GM12878 (cell line): ENCODE measurements at regions not wholly inside any gene's neighbourhood (a gene's known extent, or its start where the extent isn't known, plus 50 kb on each side); places are given as distances from the start of the nearest gene placed in this dataset.

Experiments
- ATAC-seq: fragments of 200-7000 bp; cut with Tn5 transposase; 3 replicates; pipeline ENCODE4 v1.9.1; 2020; ENCODE audit warnings: mild to moderate bottlenecking, moderate library complexity
- BruUV-seq: library from RNA; stranded (reverse); fragments of 400-500 nt; replicated peaks from 2 replicates; lab custom pipeline; 2021; lab: Mats Ljungman, UMichigan
- CTCF ChIA-PET: fragments of 300-600 bp; sonication (Branson Sonifier 250); formaldehyde crosslinking; extraction: SDS; loops from one replicate; lab custom pipeline; 2021; ENCODE audit warnings: inconsistent platforms; lab: Yijun Ruan, JAX
- POLR2A ChIA-PET: fragments of 350-600 bp; formaldehyde crosslinking; extraction: SDS; loops from one replicate; lab custom pipeline; 2021; ENCODE audit warnings: inconsistent platforms; lab: Charles Lee
- RAD21 ChIA-PET: fragments of 300-600 bp; sonication (Branson Sonifier 250); formaldehyde crosslinking; loops from one replicate; lab custom pipeline; 2023; ENCODE audit warnings: antibody characterized with exemption; ENCODE audit not compliant: unreplicated experiment; lab: Charles Lee
- SMC1A ChIA-PET: fragments of 300-600 bp; sonication (Branson Sonifier 250); formaldehyde crosslinking; loops from one replicate; lab custom pipeline; 2023; ENCODE audit not compliant: unreplicated experiment, uncharacterized antibody; lab: Charles Lee
- DNase-seq: peaks from one replicate; pipeline ENCODE4 v3.0.0-alpha.2; 2011; ENCODE audit warnings: low read depth, low spot score
- FAIRE-seq: peaks from 3 replicates; lab custom pipeline; 2011; peaks lifted over from hg19 to GRCh38; lab: Jason Lieb, UNC
- H2AFZ ChIP-seq: 2 replicates; pipeline ENCODE4 v1.6.0; 2011; ENCODE audit warnings: low read depth, low read length, control low read depth; ENCODE audit not compliant: control insufficient read depth
- H3K27ac ChIP-seq: 2 replicates; pipeline ENCODE4 v1.5.1; 2011; ENCODE audit warnings: control low read depth; ENCODE audit not compliant: control insufficient read depth, insufficient read depth
- H3K27me3 ChIP-seq, 2 experiments: replicated peaks in 1 of 2; 2 replicates each; pipeline versions ENCODE4 v1.6.0 to v1.6.1; 2011; ENCODE audit warnings: low read length in 1 of 2; ENCODE audit not compliant: control insufficient read depth in 2 of 2, insufficient read depth in 2 of 2
- H3K36me3 ChIP-seq, 2 experiments: 2 replicates each; pipeline ENCODE4 v1.5.1; 2011; ENCODE audit warnings: low read length in 1 of 2; ENCODE audit not compliant: control insufficient read depth in 2 of 2, insufficient read depth in 2 of 2
- H3K4me1 ChIP-seq: 2 replicates; pipeline ENCODE4 v1.6.1; 2011; ENCODE audit warnings: mild to moderate bottlenecking, low read length, moderate library complexity, mixed read lengths; ENCODE audit not compliant: control insufficient read depth, insufficient read depth
- H3K4me2 ChIP-seq: 2 replicates; pipeline ENCODE4 v1.6.0; 2011; ENCODE audit warnings: control low read depth; ENCODE audit not compliant: control insufficient read depth, insufficient read depth
- H3K4me3 ChIP-seq: fragments of 200-600 bp; sonication (generic); 2 replicates; pipeline ENCODE4 v1.5.1; 2016
- H3K79me2 ChIP-seq: 2 replicates; pipeline ENCODE4 v1.6.0; 2011; ENCODE audit warnings: low read length; ENCODE audit not compliant: control insufficient read depth, insufficient read depth
- H3K9ac ChIP-seq: 2 replicates; pipeline ENCODE4 v1.8.0; 2011; ENCODE audit warnings: low read length, control low read depth, mixed read lengths; ENCODE audit not compliant: control insufficient read depth, insufficient read depth
- H3K9me3 ChIP-seq: replicated peaks from 3 replicates; pipeline ENCODE4 v1.5.1; 2011; ENCODE audit warnings: mild to moderate bottlenecking, low read length; ENCODE audit not compliant: control insufficient read depth, insufficient read depth
- H4K20me1 ChIP-seq: 2 replicates; pipeline ENCODE4 v1.6.0; 2011; ENCODE audit not compliant: control insufficient read depth, insufficient read depth
- LARP7 ChIP-seq: fragments of 450-650 bp; IDR thresholded peaks from 2 replicates; pipeline ENCODE4 v1.6.1; 2017; ENCODE audit warnings: mild to moderate bottlenecking
- MEF2A ChIP-seq: IDR thresholded peaks from 2 replicates; pipeline ENCODE4 v1.6.1; 2011; ENCODE audit warnings: low read depth, mild to moderate bottlenecking, low read length, moderate library complexity; ENCODE audit not compliant: insufficient read depth
- NFIC ChIP-seq: IDR thresholded peaks from 2 replicates; pipeline ENCODE4 v1.6.1; 2012; ENCODE audit warnings: low read depth, mild to moderate bottlenecking, inconsistent platforms, low read length, moderate library complexity
- NR2F1 ChIP-seq: fragments of 450-650 bp; conservative IDR thresholded peaks from 2 replicates; pipeline ENCODE4 v1.6.1; 2017; ENCODE audit warnings: mild to moderate bottlenecking
- POLR2AphosphoS5 ChIP-seq: IDR thresholded peaks from 2 replicates; pipeline ENCODE4 v1.6.1; 2011; ENCODE audit warnings: mild to moderate bottlenecking, low read length, inconsistent platforms
- SPI1 ChIP-seq: IDR thresholded peaks from 2 replicates; pipeline ENCODE4 v1.6.1; 2011; ENCODE audit warnings: low read depth, mild to moderate bottlenecking, low read length, moderate library complexity, borderline replicate concordance; ENCODE audit not compliant: insufficient read depth
- ZSCAN29 ChIP-seq: fragments of 450-650 bp; IDR thresholded peaks from 2 replicates; pipeline ENCODE4 v1.6.1; 2017; ENCODE audit warnings: mild to moderate bottlenecking, moderate library complexity
- WGBS: methylation state at CpG from one replicate; pipeline ENCODE4 v1.1.6; 2016; ENCODE audit warnings: low lambda C conversion rate; ENCODE audit not compliant: insufficient replicate concordance, insufficient coverage; ENCODE audit errors: missing lambda C conversion rate; 5-methylcytosine and 5-hydroxymethylcytosine counted together
- in situ Hi-C: fragments of 300-500 bp; cut with MboI; formaldehyde crosslinking; loops from 9 replicates; pipeline ENCODE4 v1.14.3; 2018; ENCODE audit warnings: mixed read lengths
- intact Hi-C: fragments of 100-400 bp; cut with micrococcal nuclease; formaldehyde crosslinking; loops from one replicate; pipeline ENCODE4 v1.14.2; 2022; ENCODE audit not compliant: unreplicated experiment
- TF ChIP-seq, protein P1 (sequence below): fragments of 450-650 bp; IDR thresholded peaks from 2 replicates; pipeline ENCODE4 v1.6.1; 2016; ENCODE audit warnings: mild to moderate bottlenecking
- TF ChIP-seq, protein P2 (sequence below): IDR thresholded peaks from 2 replicates; pipeline ENCODE4 v1.6.1; 2011; ENCODE audit warnings: borderline replicate concordance, low read depth, mild to moderate bottlenecking, moderate library complexity, mixed read lengths, low read length; ENCODE audit not compliant: insufficient read depth; ENCODE audit errors: extremely low read length

DNA sequence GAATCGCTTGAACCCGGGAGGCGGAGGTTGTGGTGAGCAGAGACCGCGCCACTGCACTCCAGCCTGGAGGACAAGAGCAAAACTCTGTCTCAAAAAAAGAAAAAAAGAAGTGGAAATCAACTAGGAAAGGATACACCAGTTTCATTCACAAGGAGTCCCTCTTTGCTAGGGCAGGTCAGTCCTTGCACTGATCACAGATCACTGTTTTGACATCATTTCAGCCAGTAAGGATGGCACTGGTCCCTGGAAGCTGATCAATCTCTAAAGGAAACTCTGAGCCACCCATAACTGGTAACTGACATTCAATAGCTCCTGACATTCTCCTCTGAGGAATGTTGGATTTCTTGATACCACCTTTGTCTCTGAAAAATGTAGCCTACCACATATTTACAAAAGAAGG is 243.1 kb upstream of the SLC35B3 start:
- RAD21 ChIA-PET: no interaction called here

DNA sequence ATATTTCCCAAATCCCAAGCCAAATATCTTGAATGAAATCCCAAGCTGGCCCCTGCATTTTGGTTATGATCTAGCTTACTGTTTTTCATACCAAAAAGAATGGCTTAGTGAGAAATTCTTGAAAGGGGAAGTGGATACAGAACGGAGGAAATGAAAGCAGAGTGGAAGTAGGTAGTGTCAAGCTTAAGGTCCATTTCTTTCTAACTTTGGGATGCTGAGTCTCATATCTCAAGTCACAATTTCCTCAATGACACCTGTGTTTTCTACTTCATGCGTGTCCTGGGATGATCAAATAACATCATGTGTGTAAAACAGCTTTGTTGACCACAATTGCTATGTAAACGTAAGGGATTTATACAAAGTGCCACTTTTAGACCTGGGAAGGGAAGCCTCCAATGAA is 238.8 kb upstream of the SLC35B3 start:
- RAD21 ChIA-PET: no interaction called here
- no peak overlapping the region for H3K4me2 ChIP-seq

More for the DNA sequence above, 243.1 kb upstream of the SLC35B3 start:
- no TSS peak for BruUV-seq
- in situ Hi-C loops (no loop called here), intact Hi-C loops (no loop called here)
- DNase-seq (no peak), ATAC-seq (no peak), FAIRE-seq (no peak)
- Histone ChIP-seq H4K20me1 (no peaks in the 10 kb centered on the region), H3K27ac (no peak overlapping the region), H2AFZ (no peak overlapping the region), H3K4me3 (no peak overlapping the region), H3K36me3 (no peaks in the 10 kb centered on the region), H3K27me3 (no peaks in the 10 kb centered on the region), H3K4me2 (no peak overlapping the region), H3K9me3 (no peaks in the 10 kb centered on the region), H3K4me1 (no peaks in the 10 kb centered on the region), H3K9ac (no peak overlapping the region), H3K79me2 (no peaks in the 10 kb centered on the region)
- WGBS: 90% methylated on average over 5 of the region's 5 CpGs
- ChIA-PET CTCF (no interaction called here), SMC1A (no interaction called here), POLR2A (no interaction called here)
- TF ChIP-seq ZSCAN29 (no peak), MEF2A (no peak), NR2F1 (no peak), POLR2AphosphoS5 (no peak), SPI1 (no peak), LARP7 (no peak)
- TF ChIP-seq, protein P1, sequence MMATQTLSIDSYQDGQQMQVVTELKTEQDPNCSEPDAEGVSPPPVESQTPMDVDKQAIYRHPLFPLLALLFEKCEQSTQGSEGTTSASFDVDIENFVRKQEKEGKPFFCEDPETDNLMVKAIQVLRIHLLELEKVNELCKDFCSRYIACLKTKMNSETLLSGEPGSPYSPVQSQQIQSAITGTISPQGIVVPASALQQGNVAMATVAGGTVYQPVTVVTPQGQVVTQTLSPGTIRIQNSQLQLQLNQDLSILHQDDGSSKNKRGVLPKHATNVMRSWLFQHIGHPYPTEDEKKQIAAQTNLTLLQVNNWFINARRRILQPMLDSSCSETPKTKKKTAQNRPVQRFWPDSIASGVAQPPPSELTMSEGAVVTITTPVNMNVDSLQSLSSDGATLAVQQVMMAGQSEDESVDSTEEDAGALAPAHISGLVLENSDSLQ: no peak
- TF ChIP-seq, protein P2, sequence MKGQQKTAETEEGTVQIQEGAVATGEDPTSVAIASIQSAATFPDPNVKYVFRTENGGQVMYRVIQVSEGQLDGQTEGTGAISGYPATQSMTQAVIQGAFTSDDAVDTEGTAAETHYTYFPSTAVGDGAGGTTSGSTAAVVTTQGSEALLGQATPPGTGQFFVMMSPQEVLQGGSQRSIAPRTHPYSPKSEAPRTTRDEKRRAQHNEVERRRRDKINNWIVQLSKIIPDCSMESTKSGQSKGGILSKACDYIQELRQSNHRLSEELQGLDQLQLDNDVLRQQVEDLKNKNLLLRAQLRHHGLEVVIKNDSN: no peak

More for the DNA sequence above, 238.8 kb upstream of the SLC35B3 start:
- in situ Hi-C loops: no loop called here
- Histone ChIP-seq H2AFZ (no peak overlapping the region), H3K36me3 (no peaks in the 10 kb centered on the region), H3K4me1 (no peaks in the 10 kb centered on the region), H3K4me3 (no peak overlapping the region), H3K79me2 (no peaks in the 10 kb centered on the region), H4K20me1 (no peaks in the 10 kb centered on the region), H3K9ac (no peak overlapping the region), H3K9me3 (no peaks in the 10 kb centered on the region), H3K27ac (no peak overlapping the region)
- intact Hi-C loops: no loop called here
- no peak for FAIRE-seq
- no peak for DNase-seq
- CTCF ChIA-PET: no interaction called here
- no TSS peak for BruUV-seq
- WGBS: 15% methylated on average over 3 of the region's 3 CpGs
- POLR2A ChIA-PET: no interaction called here
- ATAC-seq: no peak
- TF ChIP-seq NFIC (no peak), SPI1 (peak; percentile 74)
- TF ChIP-seq, all 136 proteins: peak for 1
- H3K27me3 ChIP-seq: no peaks in the 10 kb centered on the region
- SMC1A ChIA-PET: interaction anchor here (0.5 to 1.0 kb wide), 2 partner anchors 9 to 13 kb away, joined by 3 read pairs; no protein-coding TSS in a partner anchor
